C1 segment of cervical spinal cord (tissue), 14 donors: ENCODE measurements at regions not wholly inside any gene's neighbourhood (a gene's known extent, or its start where the extent isn't known, plus 50 kb on each side); places are given as distances from the start of the nearest gene placed in this dataset.

Experiments used
- DNase-seq, 14 donors: peaks; one replicate each; lab custom pipeline; 2025; lab: John Stamatoyannopoulos, UW

DNA sequence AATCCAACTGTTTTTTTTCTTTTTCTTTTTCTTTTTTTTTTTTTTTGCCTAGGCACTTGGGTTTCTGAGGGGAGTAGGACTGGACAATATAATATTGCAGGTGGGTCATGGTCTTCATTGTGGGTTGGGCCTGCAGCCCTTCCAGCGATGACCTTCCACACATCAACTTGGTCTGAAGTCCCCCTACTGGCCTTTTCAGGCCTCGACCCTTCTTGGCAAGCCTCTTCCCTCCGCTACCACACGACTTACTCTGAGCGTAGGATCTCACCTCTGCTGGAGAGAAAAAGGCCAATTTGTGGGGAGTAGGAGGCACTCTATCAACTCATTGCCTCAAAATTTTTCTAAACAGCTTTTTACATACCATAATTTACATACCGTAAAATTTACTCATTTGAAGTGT is 51.1 kb upstream of the GRIK3 start:
- no peak for DNase-seq

DNA sequence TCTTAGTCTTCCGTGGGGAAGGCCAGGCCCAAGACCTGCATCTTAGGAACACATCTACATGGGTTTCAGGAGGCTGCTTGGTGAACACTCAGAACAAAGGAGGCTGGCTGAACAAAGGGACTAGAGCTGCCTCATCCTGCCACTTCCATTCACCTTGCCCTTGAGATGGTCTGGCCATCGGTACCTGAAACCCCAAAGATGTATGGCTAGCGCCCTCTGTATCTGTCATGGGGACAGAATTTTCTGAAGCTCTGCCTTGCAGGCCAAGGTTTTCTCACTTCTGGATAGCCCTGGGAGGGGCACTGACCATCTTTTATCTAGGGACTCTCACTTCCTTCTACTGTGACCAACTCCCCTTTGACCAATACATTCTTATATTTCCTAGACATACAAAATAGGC is 55.4 kb upstream of the GRIK3 start:
- DNase-seq = no peak

DNA sequence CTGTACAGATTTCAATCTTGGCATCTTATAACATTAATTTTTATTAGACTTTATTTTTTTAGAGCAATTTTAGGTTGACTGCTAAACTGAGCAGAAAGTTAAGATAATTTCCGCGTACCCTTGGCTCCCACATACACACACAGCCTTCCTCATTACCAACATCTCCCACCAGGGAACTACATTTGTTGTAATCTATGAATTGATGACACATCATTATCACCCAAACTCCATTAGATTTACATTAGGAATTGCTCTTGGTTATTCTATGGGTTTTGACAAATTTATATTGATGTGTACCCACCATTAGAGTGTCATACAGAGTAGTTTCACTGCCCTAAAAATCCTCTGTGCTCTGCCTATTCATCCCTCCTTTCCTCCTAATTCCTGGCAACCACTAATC is 56.4 kb upstream of the GRIK3 start:
- no peak for DNase-seq

DNA sequence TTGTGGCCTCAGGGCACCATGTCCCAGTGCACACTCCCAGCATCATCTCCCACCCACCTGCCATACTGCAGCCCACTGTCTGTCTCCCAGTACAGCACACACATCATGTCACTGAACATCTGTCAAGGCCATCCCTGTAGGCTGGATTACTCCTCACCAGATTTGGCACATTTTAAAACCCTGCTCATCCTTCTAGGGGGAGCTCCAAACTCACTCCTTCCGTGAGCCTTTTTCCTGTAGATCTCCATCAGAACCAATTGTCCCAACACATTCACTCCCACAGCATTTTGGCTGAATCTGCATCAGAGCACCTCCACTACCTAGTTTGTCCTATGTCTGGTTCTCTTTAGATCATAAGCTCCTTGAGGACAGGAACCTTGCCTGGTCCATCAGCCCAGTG is 58.6 kb upstream of the GRIK3 start:
- DNase-seq = no peak

DNA sequence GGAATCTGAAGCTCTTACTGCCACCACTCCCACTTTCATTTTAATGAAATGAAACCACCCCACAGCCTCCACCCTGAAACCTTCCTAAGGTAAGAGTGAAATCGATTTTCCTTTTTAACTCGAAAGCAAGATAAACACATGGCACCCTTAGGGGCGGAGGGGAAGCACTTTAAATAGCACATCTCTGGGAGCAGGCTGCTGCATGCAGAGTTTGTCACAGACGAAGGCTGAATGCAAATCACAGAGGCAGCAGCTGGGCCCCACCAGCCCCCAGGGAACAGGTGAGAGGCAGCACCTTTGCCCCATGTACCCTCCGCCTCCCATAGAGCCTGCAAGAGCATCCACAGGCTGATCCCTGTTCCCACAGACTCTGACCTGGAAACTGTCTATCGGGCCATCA is 60.0 kb upstream of the GRIK3 start:
- no peak for DNase-seq

DNA sequence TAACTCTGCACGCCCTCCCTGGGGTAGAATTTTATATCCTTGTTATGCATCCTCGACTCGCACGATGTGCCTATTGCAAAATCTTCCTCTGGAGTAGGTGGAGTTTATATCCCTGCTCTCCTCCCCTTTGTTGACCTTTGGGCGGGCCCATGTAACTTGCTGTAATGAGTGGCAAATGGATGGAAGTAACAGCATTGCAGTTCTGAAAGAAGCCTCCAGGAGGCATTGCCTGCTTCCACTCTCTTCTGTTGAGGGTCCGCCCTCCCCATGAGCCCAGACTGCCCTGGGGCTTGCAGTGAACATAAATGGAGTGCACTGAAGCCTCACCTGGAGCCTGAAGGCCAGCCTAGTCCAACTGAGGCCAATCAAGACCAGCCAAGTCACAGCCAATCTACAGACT is 62.2 kb upstream of the GRIK3 start:
- DNase-seq = no peak

DNA sequence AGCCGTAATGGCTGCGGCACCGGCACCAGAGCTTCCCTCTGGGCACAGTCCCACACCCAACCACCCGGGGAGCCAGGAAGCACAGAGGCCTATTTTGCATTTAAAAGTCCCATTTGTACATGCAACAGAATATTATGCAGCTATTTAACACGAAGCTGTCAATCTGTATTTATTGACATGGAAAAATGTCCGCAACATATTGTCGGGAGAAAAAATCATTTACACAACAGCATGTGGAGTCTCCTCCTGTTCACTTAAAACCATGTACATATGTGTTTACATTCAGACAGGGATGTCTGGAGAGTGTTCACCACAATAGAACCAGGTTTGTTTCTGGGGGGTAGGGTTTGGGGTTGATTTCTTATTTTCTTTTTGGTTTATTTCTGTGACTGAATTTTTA is 63.4 kb upstream of the GRIK3 start:
- no peak for DNase-seq

DNA sequence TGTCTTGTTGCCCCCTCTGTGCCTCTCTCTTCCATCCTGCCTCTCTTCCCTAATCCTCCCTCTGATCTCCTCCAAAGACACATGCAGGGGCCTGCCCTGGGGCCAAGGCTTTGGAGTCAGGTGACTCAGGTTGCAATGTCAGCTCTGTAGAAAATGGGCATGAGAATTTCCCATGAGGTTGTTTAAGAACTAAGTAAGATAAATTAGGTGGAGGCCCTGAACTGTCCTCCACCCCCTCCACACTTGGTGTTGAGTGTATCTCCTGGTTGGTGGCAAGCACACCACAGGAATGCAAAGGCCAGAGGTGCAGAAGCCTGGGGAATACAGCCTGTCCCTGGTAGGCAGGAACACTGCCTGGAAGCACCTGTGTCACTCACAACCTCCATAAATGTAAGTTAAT is 63.9 kb upstream of the GRIK3 start:
- DNase-seq = no peak

DNA sequence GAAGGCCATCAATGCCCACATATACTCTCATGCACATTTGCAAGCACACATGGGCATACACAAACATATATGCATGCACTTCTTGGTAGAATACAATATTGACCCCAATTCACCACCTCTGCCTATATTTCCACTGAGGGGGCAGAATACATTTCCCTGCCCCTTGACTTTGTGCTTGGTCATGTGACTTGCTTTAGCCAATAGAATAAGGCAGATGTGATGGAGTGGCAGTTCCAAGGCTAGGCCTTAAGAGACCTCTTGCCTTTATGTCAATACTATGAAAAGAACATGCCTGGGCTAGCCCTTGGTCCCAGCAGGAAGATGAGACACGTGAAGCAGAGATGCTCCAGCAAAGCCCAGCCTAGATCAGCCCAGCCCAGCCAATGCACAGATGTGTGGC is 66.0 kb upstream of the GRIK3 start:
- DNase-seq = no peak

DNA sequence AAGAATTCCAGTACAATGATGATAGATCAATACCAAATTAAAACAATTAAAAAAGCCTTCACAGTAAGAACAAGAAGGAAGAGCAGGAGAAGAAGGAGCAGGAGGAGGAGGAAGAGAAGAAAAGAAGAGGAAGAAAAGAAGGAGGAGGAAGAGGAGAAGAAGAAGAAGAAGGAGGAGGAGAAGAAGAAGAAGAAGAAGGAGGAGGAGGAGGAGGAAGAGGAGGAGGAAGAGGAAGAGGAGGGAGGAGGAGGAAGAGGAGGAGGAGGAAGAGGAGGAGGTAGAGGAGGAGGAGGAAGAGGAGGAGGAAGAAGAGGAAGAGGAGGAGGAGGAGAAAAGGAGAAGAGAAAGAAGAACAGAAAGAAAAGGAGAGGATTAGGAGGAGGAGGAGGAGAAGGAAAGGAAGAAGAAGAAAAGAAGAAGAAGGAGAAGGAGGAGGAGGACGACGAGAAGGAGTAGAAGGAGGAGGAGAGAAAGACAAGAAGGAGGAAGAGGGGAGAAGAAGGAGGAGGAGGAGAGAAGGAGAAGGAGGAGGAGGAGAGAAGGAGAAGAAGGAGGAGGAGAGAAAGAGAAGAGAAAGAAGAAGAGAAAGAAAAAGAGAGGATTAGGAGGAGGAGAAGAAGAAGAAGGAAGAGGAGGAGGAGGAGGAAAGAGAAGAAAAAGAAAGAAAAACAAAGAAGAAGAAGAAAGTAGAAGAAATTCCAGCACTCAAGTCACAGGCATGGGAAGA is 68.5 kb upstream of the GRIK3 start:
- no peak for DNase-seq

DNA sequence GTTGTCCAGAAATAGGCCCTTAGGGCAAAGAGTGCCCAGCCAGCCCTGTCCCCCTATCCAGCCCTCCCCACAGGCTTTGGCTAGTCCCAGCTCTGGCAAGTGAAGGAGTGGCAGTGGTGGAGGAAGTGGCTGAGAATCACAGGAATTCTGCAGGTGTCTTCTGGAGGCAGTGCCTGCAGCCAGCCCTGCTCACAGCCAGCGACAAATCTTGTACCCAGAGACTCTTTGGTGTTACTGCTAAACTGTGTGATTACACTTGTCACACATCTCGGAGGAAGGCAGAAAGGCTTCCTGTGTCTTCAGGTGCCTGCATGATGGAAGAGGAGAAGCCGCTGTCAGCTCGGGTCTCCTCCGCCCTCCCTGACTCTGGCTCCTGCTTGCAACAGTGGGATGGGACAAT is 71.6 kb upstream of the GRIK3 start:
- DNase-seq = no peak

DNA sequence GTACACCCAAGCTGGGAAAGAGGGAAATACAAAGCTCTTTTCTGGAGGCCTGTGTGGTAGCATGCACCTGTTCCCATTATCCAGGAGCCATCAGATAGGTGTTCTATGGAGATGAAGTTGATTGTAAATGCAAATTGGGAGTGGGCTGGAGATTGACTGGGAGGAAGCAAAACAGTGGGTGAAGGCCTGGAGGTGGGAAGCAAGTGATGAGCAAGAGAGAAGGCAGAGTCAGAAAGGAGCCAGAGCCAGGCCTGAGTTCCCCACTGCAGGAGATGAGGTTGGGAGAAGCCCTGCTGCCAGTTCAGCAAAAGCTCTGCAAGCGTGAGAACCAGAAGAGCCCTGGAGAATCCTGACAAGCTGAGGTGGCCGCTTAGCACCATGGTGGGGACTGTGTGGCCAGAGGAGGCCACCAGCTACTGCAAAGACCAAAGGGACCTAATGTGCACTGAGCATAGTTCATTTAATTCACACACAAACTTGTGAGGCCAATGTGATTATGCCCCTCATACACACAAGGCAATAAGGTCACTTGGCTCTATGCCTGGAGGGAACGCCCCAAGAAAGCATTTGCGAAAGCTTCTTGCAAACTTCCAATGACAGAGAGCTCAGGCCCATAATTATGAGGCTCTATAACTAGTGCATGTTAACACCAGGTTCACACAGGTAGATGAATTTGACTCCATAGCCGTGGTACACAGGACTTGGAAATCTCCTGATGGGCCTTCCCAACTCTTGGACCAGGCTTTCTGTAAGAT is 73.0 kb upstream of the GRIK3 start:
- DNase-seq = no peak

DNA sequence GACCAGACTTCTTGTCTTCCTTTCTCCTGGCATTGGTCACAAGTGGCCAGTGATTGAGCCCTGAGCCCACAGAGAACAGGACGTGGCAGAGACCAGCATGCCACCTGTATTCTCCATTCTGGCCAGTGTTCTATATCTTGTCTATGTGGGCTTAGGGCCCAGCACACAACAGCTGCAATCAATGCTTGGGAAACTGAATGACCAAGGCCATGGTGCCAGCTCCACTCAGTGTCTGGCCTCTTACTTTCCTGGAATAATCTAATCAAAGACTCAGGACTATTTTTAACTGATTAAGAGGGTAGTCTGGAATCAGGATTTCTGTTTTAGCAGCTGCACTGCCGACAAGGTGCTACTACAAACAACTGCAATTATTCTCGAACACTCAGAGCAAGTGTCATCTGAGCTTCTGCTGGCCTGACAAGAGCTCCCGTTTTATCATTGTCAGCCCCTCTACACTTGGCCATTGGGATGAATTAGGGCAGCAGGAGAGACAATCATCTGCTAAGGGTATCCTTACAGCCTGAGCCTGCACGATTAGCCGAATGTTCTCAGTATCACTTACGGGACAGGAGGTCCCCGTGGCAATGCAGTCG is 74.4 kb upstream of the GRIK3 start:
- no peak for DNase-seq

DNA sequence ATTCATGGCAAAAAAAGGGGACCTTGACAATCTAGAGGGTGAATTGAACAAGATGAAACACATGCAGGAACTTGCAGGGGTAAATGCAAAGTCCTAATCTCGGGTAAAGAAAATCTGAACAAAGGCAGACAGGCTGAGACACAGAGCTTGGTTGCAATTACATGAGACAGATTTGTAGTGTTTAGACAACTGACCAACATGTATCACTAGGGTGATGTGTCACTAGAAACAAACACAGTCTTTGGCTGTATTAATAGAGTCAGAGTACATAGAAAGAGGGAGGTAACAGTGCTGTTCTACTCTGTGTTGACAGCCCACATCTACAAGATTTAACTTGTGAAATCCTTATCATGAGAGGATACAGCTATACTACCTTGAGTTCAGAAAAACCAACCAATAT is 78.1 kb upstream of the GRIK3 start:
- DNase-seq = no peak

DNA sequence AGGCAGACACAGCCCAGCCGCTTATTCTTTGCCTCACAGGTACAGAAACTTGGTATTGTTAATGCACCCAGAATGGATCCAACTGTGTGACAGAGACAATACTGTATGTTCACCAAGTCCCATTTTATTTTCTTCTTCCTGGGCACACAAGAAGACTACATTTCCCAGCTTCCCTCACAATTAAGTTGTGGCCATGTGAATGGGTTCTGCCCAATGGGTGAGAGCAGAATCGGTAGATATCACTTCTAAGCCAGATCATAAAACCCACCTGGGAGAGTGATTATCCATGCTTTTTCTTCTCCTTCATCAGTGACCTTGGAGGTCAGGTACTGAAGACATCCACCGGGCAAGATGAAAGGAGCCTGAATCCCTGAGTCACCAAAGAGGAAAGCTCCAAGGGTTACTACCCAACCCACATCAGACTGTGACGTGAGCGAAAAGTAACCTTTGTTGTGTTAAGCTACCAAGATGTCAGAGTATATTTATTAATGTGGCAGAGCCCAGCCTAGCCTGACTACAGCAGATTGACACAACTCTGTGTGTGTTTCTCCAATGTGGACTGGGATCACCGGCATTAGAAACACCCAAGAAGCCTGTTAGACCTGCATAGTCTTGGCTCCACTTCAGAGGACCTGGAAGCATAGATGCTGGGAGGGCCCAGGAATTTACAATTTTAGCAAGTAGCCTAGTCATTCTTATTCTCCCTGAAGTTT is 79.1 kb upstream of the GRIK3 start:
- DNase-seq = no peak

DNA sequence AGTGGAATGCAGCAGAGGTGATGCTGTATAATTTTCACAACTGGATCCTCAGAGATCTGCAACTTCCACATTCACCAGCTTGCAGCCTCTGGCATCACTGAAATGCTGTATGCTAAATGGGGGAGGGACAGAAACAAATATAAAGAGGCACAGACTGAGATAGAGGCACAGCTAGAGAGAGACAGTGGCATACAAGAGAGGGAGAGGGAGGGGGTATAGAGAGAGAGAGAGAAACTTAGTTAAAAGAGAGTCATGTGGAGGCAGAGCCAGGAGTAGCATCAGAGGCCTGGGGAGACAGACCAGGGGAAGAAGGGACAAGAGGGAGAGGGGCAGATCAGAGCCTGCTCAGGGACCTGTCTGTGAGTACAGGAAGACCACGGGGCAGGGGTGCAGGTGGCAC is 84.5 kb upstream of the GRIK3 start:
- DNase-seq = no peak

DNA sequence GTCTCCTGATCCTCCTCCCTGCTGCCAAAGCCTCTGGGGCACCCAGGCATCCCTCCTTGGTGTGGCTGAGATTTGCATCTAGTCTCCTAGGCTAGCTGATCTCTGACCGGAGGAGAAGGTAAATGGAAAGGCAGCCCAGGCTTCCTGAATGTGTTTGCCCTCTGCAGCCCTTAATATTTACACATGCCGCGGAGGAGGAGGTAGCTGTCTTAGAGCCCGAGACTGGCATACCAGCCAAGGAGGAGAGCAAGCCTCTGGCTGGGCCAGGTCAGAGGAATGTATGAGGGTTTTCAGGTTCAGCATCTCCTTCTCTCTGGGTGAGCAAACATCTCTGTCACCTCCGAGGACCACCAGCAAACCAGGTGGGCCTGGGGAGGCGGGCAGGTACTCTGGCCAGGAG is 86.0 kb upstream of the GRIK3 start:
- DNase-seq = no peak

DNA sequence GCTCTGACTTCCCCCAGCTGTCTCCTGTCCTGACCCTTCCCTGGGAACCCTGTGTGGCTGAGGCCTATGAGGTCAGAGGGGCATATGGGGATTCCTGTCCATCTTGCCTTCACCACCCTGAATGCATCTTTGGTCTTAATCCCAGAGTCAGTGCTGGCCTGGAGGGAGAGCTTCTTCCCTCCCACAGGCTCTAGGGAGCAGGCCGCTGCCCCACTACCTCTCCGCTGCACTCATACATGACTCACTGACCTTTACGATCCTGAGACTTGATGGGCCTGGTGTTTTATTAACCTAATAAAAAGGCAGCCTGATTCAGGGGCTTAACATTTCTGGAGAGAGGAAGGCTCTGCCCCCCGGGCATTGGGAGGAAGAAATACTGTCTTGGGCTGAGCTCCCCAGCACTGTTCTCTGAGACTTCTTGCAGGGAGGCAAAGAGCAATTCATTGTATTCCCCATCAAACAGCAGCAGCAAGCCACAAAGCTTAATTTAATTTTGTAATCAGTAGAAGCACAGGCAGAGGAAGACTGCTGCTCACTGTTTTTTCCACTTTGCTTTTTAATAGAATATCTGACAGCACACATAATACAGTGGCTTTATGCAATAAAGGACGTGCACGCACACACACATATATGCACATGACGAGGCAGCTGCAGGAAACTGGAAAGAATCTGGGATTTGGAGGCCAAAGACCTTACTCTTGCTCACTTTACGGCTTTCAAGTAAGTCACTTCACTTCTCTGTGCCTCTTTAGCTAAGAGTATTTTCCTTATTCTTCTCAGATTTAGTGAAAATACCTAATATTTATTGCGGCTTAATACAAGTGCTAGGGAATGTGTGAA is 89.2 kb upstream of the GRIK3 start:
- DNase-seq = no peak

DNA sequence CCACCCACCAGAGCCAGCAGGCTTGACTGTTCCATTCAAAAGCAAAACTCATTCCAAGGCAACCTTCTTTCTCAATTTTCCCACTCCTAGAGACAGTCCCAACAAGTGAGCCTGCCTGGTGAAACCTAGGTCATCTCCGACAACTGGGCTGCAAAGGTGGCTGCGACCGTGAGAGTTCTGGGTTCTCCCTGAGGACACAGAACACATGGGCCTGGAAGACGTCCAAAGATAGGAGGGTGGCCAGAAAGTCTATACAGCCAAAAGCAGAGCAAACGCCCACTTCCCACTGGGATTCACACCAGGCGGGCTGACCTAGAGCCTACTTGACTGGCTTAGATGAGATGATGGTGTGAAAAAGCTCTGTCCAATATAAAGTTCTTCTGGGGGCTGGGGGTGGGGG is 90.2 kb upstream of the GRIK3 start:
- DNase-seq = no peak

DNA sequence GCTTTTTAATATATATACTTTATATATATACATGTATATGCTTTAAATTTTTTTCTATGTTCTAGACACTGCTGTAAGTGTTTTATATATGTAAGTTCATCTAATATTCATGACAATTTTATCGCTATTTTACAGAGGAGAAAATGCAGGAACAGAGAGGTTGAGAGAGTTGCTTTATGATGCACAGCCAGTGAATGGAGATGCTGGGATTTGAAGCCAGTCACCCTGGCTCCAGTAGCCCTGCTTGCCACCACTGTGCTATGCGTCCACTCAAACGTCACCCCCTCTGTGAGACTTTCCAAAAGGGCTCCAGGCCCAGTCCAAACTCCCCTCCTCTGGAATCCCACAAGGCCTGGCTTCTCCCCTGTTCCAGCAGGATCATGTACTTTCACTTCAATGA is 91.0 kb upstream of the GRIK3 start:
- no peak for DNase-seq

DNA sequence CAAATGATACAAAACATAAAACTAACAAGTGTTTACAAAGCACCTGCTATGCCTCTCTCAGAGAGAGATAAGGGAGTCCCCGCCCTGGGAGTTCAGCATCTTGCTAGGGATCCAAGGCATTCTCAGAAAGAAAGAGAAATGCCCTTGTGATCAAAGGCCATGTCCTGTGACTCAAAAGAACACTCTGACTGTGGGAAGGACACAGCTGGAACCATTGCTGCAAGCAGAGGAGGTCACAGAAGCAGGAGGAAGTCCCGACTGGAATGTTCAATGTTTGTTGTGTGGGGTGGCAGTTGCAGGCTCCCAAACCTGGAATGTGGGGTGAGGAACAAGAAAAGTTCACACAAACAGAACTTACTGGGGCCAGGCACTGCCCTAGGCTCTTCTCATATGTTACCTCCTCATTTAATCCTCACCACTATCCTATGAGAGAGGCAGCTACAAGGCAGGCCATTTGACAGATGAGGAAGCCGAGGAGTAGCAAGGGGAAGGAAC is 93.0 kb upstream of the GRIK3 start:
- no peak for DNase-seq
